SK-N-SH (cell line): ENCODE measurements at regions not wholly inside any gene's neighbourhood (a gene's known extent, or its start where the extent isn't known, plus 50 kb on each side); places are given as distances from the start of the nearest gene placed in this dataset.

ENCODE experiments used
- ELF1 ChIP-seq: IDR thresholded peaks from 2 replicates; pipeline ENCODE4 v1.4.0; 2012
- EP300 ChIP-seq, 2 experiments: IDR thresholded peaks; 2 replicates each; pipeline versions ENCODE4 v1.4.0 to v1.6.1; 2012; ENCODE audit warnings: borderline replicate concordance in 1 of 2, low read depth in 1 of 2, low read length in 1 of 2
- FOXM1 ChIP-seq: IDR thresholded peaks from 2 replicates; pipeline ENCODE4 v1.4.0; 2012; ENCODE audit warnings: low read depth, mild to moderate bottlenecking
- GABPA ChIP-seq: IDR thresholded peaks from 2 replicates; pipeline ENCODE4 v1.4.0; 2012; ENCODE audit warnings: low read depth, mild to moderate bottlenecking
- GATA2 ChIP-seq: sonication (generic); formaldehyde crosslinking; IDR thresholded peaks from 2 replicates; pipeline ENCODE4 v1.5.0; 2020; ENCODE audit warnings: mild to moderate bottlenecking, missing genetic modification reagents
- POLR2AphosphoS5 ChIP-seq: IDR thresholded peaks from 2 replicates; pipeline ENCODE4 v1.6.1; 2012; ENCODE audit warnings: low read depth, low read length
- RFX5 ChIP-seq: IDR thresholded peaks from 2 replicates; pipeline ENCODE4 v1.6.1; 2012; ENCODE audit warnings: mild to moderate bottlenecking, improper control_type of control experiment, low read length
- SIN3A ChIP-seq: IDR thresholded peaks from 2 replicates; pipeline ENCODE4 v1.6.1; 2012; ENCODE audit warnings: low read depth, mild to moderate bottlenecking, low read length, moderate library complexity, borderline replicate concordance
- TAF1 ChIP-seq: IDR thresholded peaks from 2 replicates; pipeline ENCODE4 v1.6.1; 2012; ENCODE audit warnings: low read depth, mild to moderate bottlenecking, low read length, moderate library complexity, borderline replicate concordance
- YY1 ChIP-seq: IDR thresholded peaks from 2 replicates; pipeline ENCODE4 v1.4.0; 2012; ENCODE audit warnings: low read depth, mild to moderate bottlenecking
- TF ChIP-seq, protein P1 (sequence below): fragments of 150-350 bp; IDR thresholded peaks from 2 replicates; pipeline ENCODE4 v1.6.1; 2017; ENCODE audit warnings: antibody characterized with exemption, low read length, low read depth, borderline replicate concordance
- TF ChIP-seq, protein P2 (sequence below): fragments of 200-600 bp; sonication (generic); IDR thresholded peaks from 2 replicates; pipeline ENCODE4 v1.6.1; 2017; ENCODE audit warnings: antibody characterized with exemption, mild to moderate bottlenecking, moderate library complexity

DNA sequence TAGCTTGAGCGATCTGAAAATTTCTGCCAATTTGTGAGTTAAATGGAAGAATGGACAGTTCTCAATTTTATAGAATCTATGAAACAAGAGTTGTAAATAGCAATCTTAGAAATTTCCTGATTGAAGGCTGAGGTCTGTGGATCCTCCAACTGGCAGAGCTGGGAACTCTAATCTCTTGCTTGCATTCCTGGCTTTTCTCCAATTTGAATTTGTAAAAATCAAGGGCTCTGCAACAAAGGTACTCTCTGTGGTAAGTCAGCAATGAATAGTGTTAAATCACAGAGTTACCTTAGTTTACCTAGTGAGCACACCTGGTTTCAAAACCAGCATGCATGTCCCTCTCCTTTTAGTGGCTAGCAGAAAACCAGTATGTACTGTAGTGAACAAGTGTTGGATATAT is 1070.5 kb downstream of the TDRD15 start:
- TF ChIP-seq, protein P1, sequence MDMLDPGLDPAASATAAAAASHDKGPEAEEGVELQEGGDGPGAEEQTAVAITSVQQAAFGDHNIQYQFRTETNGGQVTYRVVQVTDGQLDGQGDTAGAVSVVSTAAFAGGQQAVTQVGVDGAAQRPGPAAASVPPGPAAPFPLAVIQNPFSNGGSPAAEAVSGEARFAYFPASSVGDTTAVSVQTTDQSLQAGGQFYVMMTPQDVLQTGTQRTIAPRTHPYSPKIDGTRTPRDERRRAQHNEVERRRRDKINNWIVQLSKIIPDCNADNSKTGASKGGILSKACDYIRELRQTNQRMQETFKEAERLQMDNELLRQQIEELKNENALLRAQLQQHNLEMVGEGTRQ = no peak
- TF ChIP-seq FOXM1 (no peak), SIN3A (no peak), GATA2 (CRISPR knock-in tag) (no peak), EP300 (IDR thresholded peaks at IDR 0.05; ENCODE audit: borderline replicate concordance in 1 of 2, low read depth in 1 of 2, low read length in 1 of 2) (no peak), TAF1 (no peak), POLR2AphosphoS5 (no peak), GABPA (no peak), ELF1 (no peak), RFX5 (no peak), YY1 (no peak)
- TF ChIP-seq, protein P2, sequence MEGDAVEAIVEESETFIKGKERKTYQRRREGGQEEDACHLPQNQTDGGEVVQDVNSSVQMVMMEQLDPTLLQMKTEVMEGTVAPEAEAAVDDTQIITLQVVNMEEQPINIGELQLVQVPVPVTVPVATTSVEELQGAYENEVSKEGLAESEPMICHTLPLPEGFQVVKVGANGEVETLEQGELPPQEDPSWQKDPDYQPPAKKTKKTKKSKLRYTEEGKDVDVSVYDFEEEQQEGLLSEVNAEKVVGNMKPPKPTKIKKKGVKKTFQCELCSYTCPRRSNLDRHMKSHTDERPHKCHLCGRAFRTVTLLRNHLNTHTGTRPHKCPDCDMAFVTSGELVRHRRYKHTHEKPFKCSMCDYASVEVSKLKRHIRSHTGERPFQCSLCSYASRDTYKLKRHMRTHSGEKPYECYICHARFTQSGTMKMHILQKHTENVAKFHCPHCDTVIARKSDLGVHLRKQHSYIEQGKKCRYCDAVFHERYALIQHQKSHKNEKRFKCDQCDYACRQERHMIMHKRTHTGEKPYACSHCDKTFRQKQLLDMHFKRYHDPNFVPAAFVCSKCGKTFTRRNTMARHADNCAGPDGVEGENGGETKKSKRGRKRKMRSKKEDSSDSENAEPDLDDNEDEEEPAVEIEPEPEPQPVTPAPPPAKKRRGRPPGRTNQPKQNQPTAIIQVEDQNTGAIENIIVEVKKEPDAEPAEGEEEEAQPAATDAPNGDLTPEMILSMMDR = no peak
